ENCODE measurements at regions not wholly inside any gene's neighbourhood (a gene's known extent, or its start where the extent isn't known, plus 50 kb on each side); places are given as distances from the start of the nearest gene placed in this dataset.

GRCh38 chr15:61571026-61571425 is 341.9 kb upstream of the RORA start:
- no peak for TF ChIP-seq CTCF (IDR thresholded peaks at IDR 0.05)
- H3K4me3 ChIP-seq, result no peak overlapping the region
- no peaks in the 10 kb centered on the region for H3K27me3 ChIP-seq
- no peaks in the 10 kb centered on the region for H3K36me3 ChIP-seq
- intact Hi-C loops (cut with DNase I; ENCODE audit: low total_unique reads), result no loop called here
- H3K27ac ChIP-seq, result no peak overlapping the region
- no peak for DNase-seq
- H3K9me3 ChIP-seq, result no peaks in the 10 kb centered on the region
- no peaks in the 10 kb centered on the region for H3K4me1 ChIP-seq

- intact Hi-C loops (cut with DNase I; ENCODE audit: low total_unique reads), result no loop called here
Observed at GRCh38 chr15:61564785-61565184, 335.7 kb upstream of the RORA start.

GRCh38 chr15:61558172-61559136 is 329.4 kb upstream of the RORA start:
- Histone ChIP-seq H3K4me3 (no peak overlapping the region), H3K27me3 (no peaks in the 10 kb centered on the region), H3K27ac (peak overlapping the region; percentile 41 to 54), H3K36me3 (no peaks in the 10 kb centered on the region), H3K9me3 (no peaks in the 10 kb centered on the region), H3K4me1 (no peaks in the 10 kb centered on the region)
- no peak for TF ChIP-seq CTCF (IDR thresholded peaks at IDR 0.05)
- intact Hi-C loops (cut with DNase I; ENCODE audit: low total_unique reads), result no loop called here
- DNase-seq, result peak in 1 of 2 donors; percentile 55

More at GRCh38 chr15:61564785-61565184, 335.7 kb upstream of the RORA start:
- Histone ChIP-seq H3K4me1 (no peaks in the 10 kb centered on the region), H3K36me3 (no peaks in the 10 kb centered on the region), H3K27me3 (no peaks in the 10 kb centered on the region), H3K9me3 (no peaks in the 10 kb centered on the region), H3K4me3 (no peak overlapping the region), H3K27ac (no peak overlapping the region)
- DNase-seq, result no peak
- no peak for TF ChIP-seq CTCF (IDR thresholded peaks at IDR 0.05)

- Histone ChIP-seq H3K9me3 (no peaks in the 10 kb centered on the region), H3K4me3 (no peak overlapping the region), H3K27me3 (no peaks in the 10 kb centered on the region), H3K36me3 (no peaks in the 10 kb centered on the region), H3K4me1 (no peaks in the 10 kb centered on the region), H3K27ac (no peak overlapping the region)
- no peak for DNase-seq
- no peak for TF ChIP-seq CTCF (IDR thresholded peaks at IDR 0.05)
- intact Hi-C loops (cut with DNase I; ENCODE audit: low total_unique reads), result no loop called here
Observed at GRCh38 chr15:61556037-61556648, 327.0 kb upstream of the RORA start.

GRCh38 chr15:61549727-61550126 is 320.6 kb upstream of the RORA start:
- no peak for DNase-seq
- no peaks in the 10 kb centered on the region for H3K36me3 ChIP-seq
- no peaks in the 10 kb centered on the region for H3K9me3 ChIP-seq
- no peak overlapping the region for H3K27ac ChIP-seq
- TF ChIP-seq CTCF (IDR thresholded peaks at IDR 0.05), result no peak
- intact Hi-C loops (cut with DNase I; ENCODE audit: low total_unique reads), result no loop called here
- H3K27me3 ChIP-seq, result no peaks in the 10 kb centered on the region
- no peak overlapping the region for H3K4me3 ChIP-seq
- H3K4me1 ChIP-seq, result no peaks in the 10 kb centered on the region

Data from tibial artery (tissue), 4 donors.